ENCODE measurements at regions not wholly inside any gene's neighbourhood (a gene's known extent, or its start where the extent isn't known, plus 50 kb on each side); places are given as distances from the start of the nearest gene placed in this dataset.

- DNase-seq (ENCODE audit: low spot score) = no peak
These were observed 866.6 kb downstream of the SLC4A3 start for GRCh38 chr2:220493871-220494525.

DNA sequence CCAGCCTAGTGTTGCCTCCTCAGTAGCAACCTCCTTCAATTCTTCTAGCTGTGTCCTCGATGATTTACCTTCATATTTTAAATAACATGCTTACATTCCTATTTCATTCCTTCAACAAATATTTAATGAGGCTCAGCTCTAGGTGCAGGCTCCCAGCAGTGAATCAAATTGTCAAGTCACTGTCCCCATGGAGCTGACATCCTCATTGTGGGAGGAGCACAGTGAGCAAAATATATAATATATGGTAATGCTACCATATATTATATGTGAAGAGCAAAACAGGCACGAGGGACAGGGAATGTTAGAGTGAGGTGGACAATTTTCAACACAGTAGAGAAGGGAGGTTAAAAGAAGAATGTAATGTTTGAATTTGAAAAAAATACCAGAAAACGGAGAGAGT lies 869.1 kb downstream of the SLC4A3 start:
- no peak for DNase-seq (ENCODE audit: low spot score)

DNA sequence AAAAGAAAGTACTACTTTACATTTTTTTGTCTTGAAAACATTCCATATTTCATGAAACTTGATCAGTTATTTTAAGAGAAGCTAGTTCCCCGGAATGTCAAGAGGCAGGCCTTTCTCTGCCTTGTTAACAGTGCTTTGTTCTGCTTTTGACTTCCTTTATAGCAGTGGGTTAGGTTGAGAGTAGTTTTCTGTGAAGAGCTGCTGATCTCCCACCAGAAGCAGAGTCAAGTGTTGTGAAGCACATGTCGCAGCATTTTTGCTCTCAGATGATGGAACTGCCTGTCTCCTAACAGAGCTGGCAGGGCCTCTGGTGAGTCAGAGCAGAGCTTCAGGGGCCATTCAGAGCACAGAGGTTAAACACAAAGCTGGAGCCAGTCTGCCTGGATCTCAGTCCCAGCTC lies 871.8 kb downstream of the SLC4A3 start:
- DNase-seq (ENCODE audit: low spot score) = no peak

DNA sequence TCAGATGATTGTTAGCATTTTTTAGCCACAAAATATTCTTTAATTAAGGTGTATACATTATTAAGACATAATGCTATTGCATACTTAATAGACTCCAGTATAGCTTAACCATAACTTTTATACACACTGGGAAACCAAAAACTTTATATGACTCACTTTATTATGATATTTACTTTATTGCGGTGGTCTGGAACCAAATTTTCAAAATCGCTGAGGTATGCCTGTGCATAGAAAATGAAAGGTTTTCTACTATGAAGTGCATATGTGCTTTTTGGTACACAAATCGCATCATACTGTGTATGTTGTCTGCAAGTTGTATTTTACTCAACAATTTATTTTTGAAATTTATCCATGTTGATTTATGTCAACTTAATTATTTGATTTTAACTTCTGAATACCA lies 875.1 kb downstream of the SLC4A3 start:
- DNase-seq (ENCODE audit: low spot score) = no peak

GRCh38 chr2:220503431-220503830 lies 876.0 kb downstream of the SLC4A3 start:
- no peak for DNase-seq (ENCODE audit: low spot score)

GRCh38 chr2:220504938-220505503 lies 877.6 kb downstream of the SLC4A3 start:
- peak; percentile 47 for DNase-seq (ENCODE audit: low spot score)

GRCh38 chr2:220506466-220506865 lies 879.0 kb downstream of the SLC4A3 start:
- no peak for DNase-seq (ENCODE audit: low spot score)

DNA sequence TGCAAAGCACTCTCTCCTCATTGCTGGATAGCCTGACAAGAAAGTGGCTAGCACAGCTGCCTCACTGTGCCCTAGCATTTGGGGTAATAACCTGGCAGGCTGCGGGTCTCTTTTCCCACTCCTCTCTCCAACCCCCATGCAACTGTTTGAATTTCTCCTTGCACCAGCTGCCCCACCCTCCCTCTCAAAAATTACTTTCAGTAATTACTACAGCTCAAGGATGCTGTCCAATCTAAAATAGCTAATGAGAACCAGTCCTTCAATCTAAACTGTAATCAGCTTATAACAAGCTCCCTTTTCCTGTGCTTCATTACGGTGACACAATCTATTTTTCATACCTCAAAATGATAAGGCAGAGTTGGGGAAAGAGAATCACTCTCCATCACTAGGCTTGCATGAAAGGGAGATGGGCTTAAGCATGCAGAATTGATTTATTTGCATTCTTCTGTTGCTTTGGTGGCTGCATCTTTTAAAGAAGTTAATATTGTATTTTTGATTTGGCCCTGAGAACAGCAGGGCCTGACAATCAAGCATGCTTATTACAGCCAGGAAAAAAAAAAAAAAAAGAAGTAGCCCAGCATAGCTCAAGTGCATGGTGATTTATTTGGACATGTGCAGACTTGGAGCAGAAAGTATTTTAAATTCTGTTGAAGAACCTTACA lies 881.8 kb downstream of the SLC4A3 start:
- DNase-seq (ENCODE audit: low spot score) = no peak

DNA sequence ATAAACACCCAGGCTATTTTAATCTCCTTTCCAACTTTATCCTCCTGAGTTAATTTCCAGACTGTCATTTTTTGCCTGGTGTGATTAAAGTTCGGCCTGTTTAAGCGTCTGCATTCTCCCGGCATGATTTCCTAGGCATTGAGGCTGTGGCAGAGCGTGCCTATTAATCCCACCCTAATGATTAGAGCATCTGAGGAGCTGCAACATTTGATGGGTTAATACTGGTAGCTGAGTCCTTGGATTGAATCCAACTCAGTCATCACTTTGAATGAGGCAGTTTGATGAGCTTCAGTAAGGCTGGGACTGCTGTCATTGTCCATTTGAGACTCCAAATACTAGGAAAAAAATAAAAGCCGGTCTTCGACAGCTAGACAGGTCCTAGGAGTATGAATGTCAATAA lies 882.5 kb downstream of the SLC4A3 start:
- DNase-seq (ENCODE audit: low spot score) = no peak

GRCh38 chr2:220510668-220511067 lies 883.2 kb downstream of the SLC4A3 start:
- no peak for DNase-seq (ENCODE audit: low spot score)

GRCh38 chr2:220512419-220512818 lies 885.0 kb downstream of the SLC4A3 start:
- no peak for DNase-seq (ENCODE audit: low spot score)

GRCh38 chr2:220513573-220514288 lies 886.3 kb downstream of the SLC4A3 start:
- DNase-seq (ENCODE audit: low spot score) = no peak

DNA sequence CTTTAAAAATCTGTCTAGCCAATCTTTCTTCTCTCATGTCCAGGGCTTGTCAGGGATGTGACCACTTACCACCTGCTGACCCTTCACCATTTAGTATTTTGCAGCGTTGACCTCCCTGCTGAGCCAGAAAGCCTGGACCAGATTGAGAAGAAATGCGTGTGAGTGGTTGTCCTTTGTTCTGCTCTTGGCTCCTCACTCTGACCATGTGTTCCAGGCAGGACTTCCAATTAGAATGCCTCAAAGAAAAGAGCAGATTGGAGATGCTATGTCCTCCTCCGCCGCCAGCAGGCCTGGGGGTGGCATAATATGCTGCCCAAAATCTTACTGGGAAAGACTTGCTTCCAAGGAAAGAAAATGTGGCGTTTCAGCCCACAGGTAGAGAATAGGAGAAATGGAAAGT lies 894.1 kb downstream of the SLC4A3 start:
- no peak for DNase-seq (ENCODE audit: low spot score)

DNA sequence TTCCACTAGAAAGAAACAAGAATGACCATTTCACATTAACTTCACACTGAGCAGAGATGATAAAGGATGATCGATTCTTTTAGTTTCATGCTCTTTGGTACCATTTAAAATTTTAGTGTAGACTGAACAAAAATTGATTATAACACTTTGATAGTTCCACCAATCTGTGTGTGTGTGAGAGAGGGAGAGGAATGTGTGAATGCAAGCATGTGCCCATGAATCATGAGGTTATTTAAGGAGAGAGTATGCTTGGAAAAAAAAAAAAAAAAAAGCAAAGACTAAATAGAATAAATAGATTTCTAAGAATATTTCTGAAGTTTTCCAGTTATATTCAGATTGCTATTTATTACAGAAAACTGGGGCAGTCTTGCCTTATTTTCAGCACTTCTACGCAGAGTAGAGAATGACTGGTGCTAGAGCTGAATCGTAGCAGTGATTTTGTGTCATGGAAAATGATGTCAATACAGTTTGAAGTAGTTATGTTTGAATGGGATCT lies 900.8 kb downstream of the SLC4A3 start:
- no peak for DNase-seq (ENCODE audit: low spot score)

GRCh38 chr2:220531216-220531615 lies 903.8 kb downstream of the SLC4A3 start:
- DNase-seq (ENCODE audit: low spot score) = no peak

GRCh38 chr2:220533485-220533884 lies 906.1 kb downstream of the SLC4A3 start:
- DNase-seq (ENCODE audit: low spot score) = peak; percentile 31

GRCh38 chr2:220539481-220539880 lies 912.1 kb downstream of the SLC4A3 start:
- no peak for DNase-seq (ENCODE audit: low spot score)

GRCh38 chr2:220544049-220544448 lies 916.6 kb downstream of the SLC4A3 start:
- no peak for DNase-seq (ENCODE audit: low spot score)

GRCh38 chr2:220550995-220551700 lies 923.7 kb downstream of the SLC4A3 start:
- DNase-seq (ENCODE audit: low spot score) = no peak

- no peak for DNase-seq (ENCODE audit: low spot score)
These were observed 925.5 kb downstream of the SLC4A3 start for GRCh38 chr2:220552790-220553535.

DNA sequence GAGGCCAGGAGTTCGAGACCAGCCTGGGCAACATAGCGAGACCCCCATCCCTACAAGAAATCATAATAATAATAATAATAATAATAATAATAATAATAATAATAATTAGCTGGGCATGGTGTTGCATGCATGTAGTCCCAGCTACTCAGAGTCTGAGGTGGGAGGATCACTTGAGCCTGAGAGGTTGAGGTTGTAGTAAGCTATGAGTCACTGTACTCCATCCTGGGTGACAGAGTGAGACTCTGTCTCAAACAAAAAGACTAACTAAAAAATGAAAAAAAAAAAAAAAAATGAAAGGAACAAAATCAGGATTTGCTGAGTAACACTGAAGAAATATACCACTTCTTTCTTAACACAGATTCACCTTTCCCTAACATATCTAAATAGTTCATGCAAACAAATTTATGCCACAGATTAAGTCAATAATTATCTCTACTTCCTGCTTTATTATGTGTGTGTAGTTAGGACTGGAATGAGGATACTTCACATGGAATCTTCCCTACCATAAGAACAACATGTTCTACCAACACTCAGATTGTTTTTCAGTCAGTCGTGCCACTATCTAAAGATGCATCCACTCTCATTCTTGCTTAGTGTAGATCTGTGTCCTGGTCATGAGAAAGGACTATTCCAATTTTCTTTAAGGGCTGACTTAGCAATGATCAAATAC lies 928.7 kb downstream of the SLC4A3 start:
- no peak for DNase-seq (ENCODE audit: low spot score)

Measured in iPS-NIHi11 (cell line).